ENCODE measurements at regions not wholly inside any gene's neighbourhood (a gene's known extent, or its start where the extent isn't known, plus 50 kb on each side); places are given as distances from the start of the nearest gene placed in this dataset.

GRCh38 chr2:147099845-147100244 is 745.0 kb upstream of the ACVR2A start:
- no peaks in the 10 kb centered on the region for H3K4me1 ChIP-seq
- H3K4me3 ChIP-seq, result no peak overlapping the region
- intact Hi-C loops (cut with DNase I), result loop anchor here in 1 of 2 donors (10.0 kb wide), 1 partner anchor 815 kb away; no protein-coding TSS in a partner anchor
- DNase-seq (no peak), ATAC-seq (no peak)
- no peaks in the 10 kb centered on the region for H3K27me3 ChIP-seq
- no peak overlapping the region for H3K27ac ChIP-seq
- H3K9me3 ChIP-seq, result no peaks in the 10 kb centered on the region
- H3K36me3 ChIP-seq, result no peaks in the 10 kb centered on the region
- no peak for TF ChIP-seq CTCF (IDR thresholded peaks at IDR 0.05)

DNA sequence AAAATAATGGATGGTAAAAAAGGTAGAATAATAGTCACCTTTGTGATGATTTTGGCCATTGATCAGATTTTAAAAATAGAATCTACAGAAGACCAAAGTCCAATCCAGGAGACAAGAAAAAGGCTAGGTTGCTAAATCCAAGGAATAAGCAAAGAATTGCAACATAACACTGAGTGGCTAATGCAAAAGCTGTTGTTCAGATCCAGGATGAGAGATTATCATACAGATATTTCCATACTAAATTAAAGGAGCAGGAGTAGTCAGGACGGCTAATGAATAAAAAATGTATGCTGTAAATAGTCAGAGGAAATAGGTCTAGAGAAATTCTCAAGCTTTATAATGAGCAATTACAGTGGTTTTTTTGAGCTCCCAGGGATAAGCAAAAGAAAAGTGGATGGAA is 745.9 kb upstream of the ACVR2A start:
- no peaks in the 10 kb centered on the region for H3K4me1 ChIP-seq
- ATAC-seq (no peak), DNase-seq (no peak)
- H3K4me3 ChIP-seq, result no peak overlapping the region
- intact Hi-C loops (cut with DNase I), result loop anchor here in 1 of 2 donors (10.0 kb wide), 1 partner anchor 816 kb away; no protein-coding TSS in a partner anchor
- no peak overlapping the region for H3K27ac ChIP-seq
- H3K36me3 ChIP-seq, result no peaks in the 10 kb centered on the region
- no peaks in the 10 kb centered on the region for H3K27me3 ChIP-seq
- TF ChIP-seq CTCF (IDR thresholded peaks at IDR 0.05), result no peak
- no peaks in the 10 kb centered on the region for H3K9me3 ChIP-seq

DNA sequence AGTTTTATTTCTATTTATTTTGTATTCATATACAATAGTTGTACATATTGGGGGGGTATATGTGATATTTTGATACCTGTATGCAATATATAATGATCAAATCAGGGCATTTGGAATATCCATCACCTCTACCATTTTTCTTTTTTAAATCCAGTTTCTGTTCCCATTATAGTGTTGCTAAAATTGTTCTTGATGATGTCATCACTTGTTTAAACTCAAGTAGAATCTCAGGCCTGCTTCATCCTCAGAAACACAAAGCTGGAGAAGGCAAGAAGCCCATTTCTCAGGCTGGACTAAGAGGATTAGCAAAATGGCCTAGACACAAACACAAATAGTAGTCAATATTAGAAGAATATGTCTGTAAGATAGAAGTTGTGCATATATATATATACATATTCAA is 747.1 kb upstream of the ACVR2A start:
- no peaks in the 10 kb centered on the region for H3K4me1 ChIP-seq
- H3K4me3 ChIP-seq, result no peak overlapping the region
- H3K9me3 ChIP-seq, result no peaks in the 10 kb centered on the region
- no peaks in the 10 kb centered on the region for H3K27me3 ChIP-seq
- no peaks in the 10 kb centered on the region for H3K36me3 ChIP-seq
- intact Hi-C loops (cut with DNase I), result loop anchor here in 1 of 2 donors (10.0 kb wide), 1 partner anchor 817 kb away; no protein-coding TSS in a partner anchor
- ATAC-seq (no peak), DNase-seq (no peak)
- no peak for TF ChIP-seq CTCF (IDR thresholded peaks at IDR 0.05)
- no peak overlapping the region for H3K27ac ChIP-seq

GRCh38 chr2:147096671-147097070 is 748.2 kb upstream of the ACVR2A start:
- intact Hi-C loops (cut with DNase I), result loop anchor here in 1 of 2 donors (10.0 kb wide), 1 partner anchor 818 kb away; no protein-coding TSS in a partner anchor
- Histone ChIP-seq H3K27me3 (no peaks in the 10 kb centered on the region), H3K4me1 (no peaks in the 10 kb centered on the region), H3K27ac (no peak overlapping the region), H3K4me3 (no peak overlapping the region), H3K9me3 (no peaks in the 10 kb centered on the region), H3K36me3 (no peaks in the 10 kb centered on the region)
- no peak for ATAC-seq
- no peak for DNase-seq
- no peak for TF ChIP-seq CTCF (IDR thresholded peaks at IDR 0.05)

DNA sequence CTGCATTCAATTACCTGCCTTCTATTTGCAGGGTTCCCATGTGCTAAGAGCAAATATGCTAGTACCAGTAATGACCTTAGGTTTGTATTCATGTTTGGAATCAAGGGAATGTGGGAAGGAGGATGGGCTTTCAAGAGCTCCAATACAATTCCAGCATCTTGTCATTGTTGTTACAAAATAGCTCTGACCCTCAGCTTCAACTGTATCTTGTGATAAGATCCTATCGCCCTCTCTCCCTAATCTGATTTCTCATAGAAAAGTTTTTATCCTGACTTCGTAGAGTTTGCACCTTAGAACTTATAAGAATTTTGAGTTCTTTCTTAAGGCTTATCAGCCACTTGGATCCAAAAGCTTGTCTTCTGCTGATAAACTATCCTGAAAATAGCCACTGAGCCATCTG is 749.5 kb upstream of the ACVR2A start:
- no peaks in the 10 kb centered on the region for H3K9me3 ChIP-seq
- no peaks in the 10 kb centered on the region for H3K27me3 ChIP-seq
- intact Hi-C loops (cut with DNase I), result loop anchor here in 1 of 2 donors (10.0 kb wide), 1 partner anchor 819 kb away; no protein-coding TSS in a partner anchor
- H3K4me3 ChIP-seq, result no peak overlapping the region
- no peak for ATAC-seq
- H3K4me1 ChIP-seq, result no peaks in the 10 kb centered on the region
- H3K36me3 ChIP-seq, result no peaks in the 10 kb centered on the region
- TF ChIP-seq CTCF (IDR thresholded peaks at IDR 0.05), result no peak
- DNase-seq, result no peak
- no peak overlapping the region for H3K27ac ChIP-seq

Measured in left lung (tissue), 4 donors.